ENCODE measurements at regions not wholly inside any gene's neighbourhood (a gene's known extent, or its start where the extent isn't known, plus 50 kb on each side); places are given as distances from the start of the nearest gene placed in this dataset.

DNA sequence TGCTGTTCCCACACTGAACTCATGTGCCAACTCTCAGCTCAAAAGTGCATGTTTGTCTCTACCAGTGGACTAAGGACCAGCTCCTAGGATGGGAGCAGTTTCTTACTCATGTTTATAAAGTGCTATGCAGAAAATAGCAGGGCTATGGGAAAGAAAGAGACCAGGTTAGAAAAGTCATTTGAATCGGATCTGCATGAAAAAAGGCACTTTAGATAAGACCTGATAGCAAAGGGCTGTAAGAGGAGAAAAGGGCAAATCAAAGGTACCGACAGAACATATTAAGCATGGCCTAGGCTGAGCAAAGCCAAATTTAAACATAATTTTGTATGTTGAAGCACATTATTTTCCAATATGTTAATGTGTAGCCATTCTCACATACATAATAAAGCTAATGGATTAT is 362.3 kb upstream of the ZFP42 start:
- Histone ChIP-seq H2AFZ (ENCODE audit: control insufficient read depth, low read length) (no peak overlapping the region), H3K4me2 (ENCODE audit: control insufficient read depth, extremely low read depth, insufficient read depth, low read depth, low read length) (no peak overlapping the region), H3K9ac (ENCODE audit: control insufficient read depth, extremely low read depth, insufficient read depth, low read length) (no peak overlapping the region), H4K20me1 (ENCODE audit: control insufficient read depth, extremely low read depth, insufficient read depth, low read length) (no peaks in the 10 kb centered on the region), H3K36me3 (ENCODE audit: control insufficient read depth in 2 of 2, extremely low read depth in 1 of 2, insufficient read depth in 2 of 2, low read length in 2 of 2) (no peaks in the 10 kb centered on the region), H3K79me2 (ENCODE audit: control insufficient read depth, insufficient read depth, low read length) (no peaks in the 10 kb centered on the region), H3K9me1 (ENCODE audit: control insufficient read depth, extremely low read depth, insufficient read depth, low read length) (no peaks in the 10 kb centered on the region), H3K27ac (ENCODE audit: control insufficient read depth, insufficient read depth, low read length) (no peak overlapping the region), H3K9me3 (ENCODE audit: control insufficient read depth, low read depth, low read length) (no peaks in the 10 kb centered on the region), H3K4me3 (ENCODE audit: control insufficient read depth in 2 of 3, extremely low read depth in 1 of 3, insufficient read depth in 2 of 3, low read depth in 1 of 3, low read length in 3 of 3) (no peak overlapping the region), H3K27me3 (ENCODE audit: control insufficient read depth, extremely low read depth, insufficient read depth, low read length) (no peaks in the 10 kb centered on the region), H3K4me1 (ENCODE audit: control insufficient read depth, extremely low read depth, insufficient read depth, low read length) (no peaks in the 10 kb centered on the region)
- dilution Hi-C loops (cut with MboI; ENCODE audit: extremely low pct_ligation_motif_present, low sequenced_read_pairs), result no loop called here
- DNase-seq (ENCODE audit: low read depth, low spot score) (no peak), FAIRE-seq (no peak)
- TF ChIP-seq EZH2 (IDR thresholded peaks at IDR 0.05; ENCODE audit: low read length), result no peak
- TF ChIP-seq, protein P1, sequence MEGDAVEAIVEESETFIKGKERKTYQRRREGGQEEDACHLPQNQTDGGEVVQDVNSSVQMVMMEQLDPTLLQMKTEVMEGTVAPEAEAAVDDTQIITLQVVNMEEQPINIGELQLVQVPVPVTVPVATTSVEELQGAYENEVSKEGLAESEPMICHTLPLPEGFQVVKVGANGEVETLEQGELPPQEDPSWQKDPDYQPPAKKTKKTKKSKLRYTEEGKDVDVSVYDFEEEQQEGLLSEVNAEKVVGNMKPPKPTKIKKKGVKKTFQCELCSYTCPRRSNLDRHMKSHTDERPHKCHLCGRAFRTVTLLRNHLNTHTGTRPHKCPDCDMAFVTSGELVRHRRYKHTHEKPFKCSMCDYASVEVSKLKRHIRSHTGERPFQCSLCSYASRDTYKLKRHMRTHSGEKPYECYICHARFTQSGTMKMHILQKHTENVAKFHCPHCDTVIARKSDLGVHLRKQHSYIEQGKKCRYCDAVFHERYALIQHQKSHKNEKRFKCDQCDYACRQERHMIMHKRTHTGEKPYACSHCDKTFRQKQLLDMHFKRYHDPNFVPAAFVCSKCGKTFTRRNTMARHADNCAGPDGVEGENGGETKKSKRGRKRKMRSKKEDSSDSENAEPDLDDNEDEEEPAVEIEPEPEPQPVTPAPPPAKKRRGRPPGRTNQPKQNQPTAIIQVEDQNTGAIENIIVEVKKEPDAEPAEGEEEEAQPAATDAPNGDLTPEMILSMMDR (optimal IDR thresholded peaks at IDR 0.05 in 1 of 3, IDR thresholded peaks at IDR 0.05 in 1 of 3, conservative IDR thresholded peaks at IDR 0.05 in 1 of 3; ENCODE audit: extremely low read depth in 1 of 3, insufficient read depth in 2 of 3, low read length in 3 of 3), result no peak

GRCh38 chr4:187656959-187657358 is 338.6 kb upstream of the ZFP42 start:
- FAIRE-seq (no peak), DNase-seq (ENCODE audit: low read depth, low spot score) (no peak)
- no peaks in the 10 kb centered on the region for H3K9me1 ChIP-seq (ENCODE audit: control insufficient read depth, extremely low read depth, insufficient read depth, low read length)
- no peaks in the 10 kb centered on the region for H3K4me1 ChIP-seq (ENCODE audit: control insufficient read depth, extremely low read depth, insufficient read depth, low read length)
- H3K79me2 ChIP-seq (ENCODE audit: control insufficient read depth, insufficient read depth, low read length), result no peaks in the 10 kb centered on the region
- no peaks in the 10 kb centered on the region for H4K20me1 ChIP-seq (ENCODE audit: control insufficient read depth, extremely low read depth, insufficient read depth, low read length)
- no peaks in the 10 kb centered on the region for H3K27me3 ChIP-seq (ENCODE audit: control insufficient read depth, extremely low read depth, insufficient read depth, low read length)
- H2AFZ ChIP-seq (ENCODE audit: control insufficient read depth, low read length), result no peak overlapping the region
- dilution Hi-C loops (cut with MboI; ENCODE audit: extremely low pct_ligation_motif_present, low sequenced_read_pairs), result no loop called here
- no peaks in the 10 kb centered on the region for H3K9me3 ChIP-seq (ENCODE audit: control insufficient read depth, low read depth, low read length)
- no peaks in the 10 kb centered on the region for H3K36me3 ChIP-seq (ENCODE audit: control insufficient read depth in 2 of 2, extremely low read depth in 1 of 2, insufficient read depth in 2 of 2, low read length in 2 of 2)
- H3K4me3 ChIP-seq (ENCODE audit: control insufficient read depth in 2 of 3, extremely low read depth in 1 of 3, insufficient read depth in 2 of 3, low read depth in 1 of 3, low read length in 3 of 3), result no peak overlapping the region
- H3K27ac ChIP-seq (ENCODE audit: control insufficient read depth, insufficient read depth, low read length), result no peak overlapping the region
- H3K4me2 ChIP-seq (ENCODE audit: control insufficient read depth, extremely low read depth, insufficient read depth, low read depth, low read length), result no peak overlapping the region
- H3K9ac ChIP-seq (ENCODE audit: control insufficient read depth, extremely low read depth, insufficient read depth, low read length), result no peak overlapping the region
- no peak for TF ChIP-seq EZH2 (IDR thresholded peaks at IDR 0.05; ENCODE audit: low read length)

- H3K27ac ChIP-seq (ENCODE audit: control insufficient read depth, insufficient read depth, low read length), result no peak overlapping the region
- no peaks in the 10 kb centered on the region for H3K9me1 ChIP-seq (ENCODE audit: control insufficient read depth, extremely low read depth, insufficient read depth, low read length)
- no peak overlapping the region for H3K4me2 ChIP-seq (ENCODE audit: control insufficient read depth, extremely low read depth, insufficient read depth, low read depth, low read length)
- FAIRE-seq (no peak), DNase-seq (ENCODE audit: low read depth, low spot score) (no peak)
- no peaks in the 10 kb centered on the region for H3K4me1 ChIP-seq (ENCODE audit: control insufficient read depth, extremely low read depth, insufficient read depth, low read length)
- TF ChIP-seq, protein P1 (optimal IDR thresholded peaks at IDR 0.05 in 1 of 3, IDR thresholded peaks at IDR 0.05 in 1 of 3, conservative IDR thresholded peaks at IDR 0.05 in 1 of 3; ENCODE audit: extremely low read depth in 1 of 3, insufficient read depth in 2 of 3, low read length in 3 of 3), result no peak
- TF ChIP-seq EZH2 (IDR thresholded peaks at IDR 0.05; ENCODE audit: low read length), result no peak
- dilution Hi-C loops (cut with MboI; ENCODE audit: extremely low pct_ligation_motif_present, low sequenced_read_pairs), result no loop called here
- no peaks in the 10 kb centered on the region for H3K36me3 ChIP-seq (ENCODE audit: control insufficient read depth in 2 of 2, extremely low read depth in 1 of 2, insufficient read depth in 2 of 2, low read length in 2 of 2)
- no peaks in the 10 kb centered on the region for H4K20me1 ChIP-seq (ENCODE audit: control insufficient read depth, extremely low read depth, insufficient read depth, low read length)
- no peak overlapping the region for H3K9ac ChIP-seq (ENCODE audit: control insufficient read depth, extremely low read depth, insufficient read depth, low read length)
- no peak overlapping the region for H3K4me3 ChIP-seq (ENCODE audit: control insufficient read depth in 2 of 3, extremely low read depth in 1 of 3, insufficient read depth in 2 of 3, low read depth in 1 of 3, low read length in 3 of 3)
- no peaks in the 10 kb centered on the region for H3K79me2 ChIP-seq (ENCODE audit: control insufficient read depth, insufficient read depth, low read length)
- H2AFZ ChIP-seq (ENCODE audit: control insufficient read depth, low read length), result no peak overlapping the region
- H3K9me3 ChIP-seq (ENCODE audit: control insufficient read depth, low read depth, low read length), result no peaks in the 10 kb centered on the region
- H3K27me3 ChIP-seq (ENCODE audit: control insufficient read depth, extremely low read depth, insufficient read depth, low read length), result no peaks in the 10 kb centered on the region
These were observed 332.5 kb upstream of the ZFP42 start for GRCh38 chr4:187663076-187663475.
